Esophagus mucosa (tissue), 1 donor: ENCODE measurements at regions not wholly inside any gene's neighbourhood (a gene's known extent, or its start where the extent isn't known, plus 50 kb on each side); places are given as distances from the start of the nearest gene placed in this dataset.

Experiments used
- ATAC-seq: fragments of 200-7000 bp; cut with Tn5 transposase; one replicate; pipeline ENCODE4 v1.9.1; 2020
- donor health status: DM: yes; HTN: yes; CAD: no.

GRCh38 chr4:81622474-81623184 is 150.9 kb upstream of the RASGEF1B start:
- no peak for ATAC-seq

GRCh38 chr4:81622028-81622427 is 150.3 kb upstream of the RASGEF1B start:
- no peak for ATAC-seq

GRCh38 chr4:81621490-81621889 is 149.8 kb upstream of the RASGEF1B start:
- ATAC-seq, result peak; percentile 26

GRCh38 chr4:81620442-81620841 is 148.7 kb upstream of the RASGEF1B start:
- ATAC-seq, result peak; percentile 73

GRCh38 chr4:81617545-81617944 is 145.8 kb upstream of the RASGEF1B start:
- no peak for ATAC-seq

GRCh38 chr4:81611221-81611620 is 139.5 kb upstream of the RASGEF1B start:
- no peak for ATAC-seq

GRCh38 chr4:81609844-81610243 is 138.1 kb upstream of the RASGEF1B start:
- ATAC-seq, result no peak

- peak; percentile 80 for ATAC-seq
Measured at GRCh38 chr4:81607950-81608349, 136.2 kb upstream of the RASGEF1B start.

- peak; percentile 63 for ATAC-seq
Measured at GRCh38 chr4:81606801-81607501, 135.2 kb upstream of the RASGEF1B start.

- no peak for ATAC-seq
Measured at GRCh38 chr4:81606166-81606565, 134.5 kb upstream of the RASGEF1B start.

GRCh38 chr4:81605271-81605670 is 133.6 kb upstream of the RASGEF1B start:
- no peak for ATAC-seq

- ATAC-seq, result no peak
Measured at GRCh38 chr4:81604683-81605218, 133.0 kb upstream of the RASGEF1B start.

GRCh38 chr4:81602854-81603253 is 131.1 kb upstream of the RASGEF1B start:
- ATAC-seq, result no peak

- no peak for ATAC-seq
Measured at GRCh38 chr4:81601358-81601694, 129.6 kb upstream of the RASGEF1B start.

- no peak for ATAC-seq
Measured at GRCh38 chr4:81600520-81601357, 129.0 kb upstream of the RASGEF1B start.

GRCh38 chr4:81599742-81600380 is 128.2 kb upstream of the RASGEF1B start:
- no peak for ATAC-seq

- no peak for ATAC-seq
Measured at GRCh38 chr4:81595798-81596610, 124.3 kb upstream of the RASGEF1B start.

- no peak for ATAC-seq
Measured at GRCh38 chr4:81595287-81595686, 123.6 kb upstream of the RASGEF1B start.

GRCh38 chr4:81594490-81595159 is 122.9 kb upstream of the RASGEF1B start:
- ATAC-seq, result no peak

GRCh38 chr4:81592701-81593100 is 121.0 kb upstream of the RASGEF1B start:
- no peak for ATAC-seq

- ATAC-seq, result no peak
Measured at GRCh38 chr4:81590596-81590995, 118.9 kb upstream of the RASGEF1B start.
